AG09309 (cell line): ENCODE measurements at regions not wholly inside any gene's neighbourhood (a gene's known extent, or its start where the extent isn't known, plus 50 kb on each side); places are given as distances from the start of the nearest gene placed in this dataset.
"Not testable (repeated sequence)": the region's sequence is repeated elsewhere in the genome, so short reads cannot be mapped to it uniquely, and the experiment has no call there.

Source experiments
- DNase-seq: peaks from one replicate; pipeline ENCODE4 v3.0.0-alpha.2; 2010; ENCODE audit warnings: low read depth
- H3K4me3 ChIP-seq: 2 replicates; pipeline ENCODE4 v1.5.1; 2011; ENCODE audit warnings: mild to moderate bottlenecking, low read depth, low read length, moderate library complexity; ENCODE audit not compliant: control insufficient read depth
- CTCF ChIP-seq: IDR thresholded peaks from 2 replicates; pipeline ENCODE4 v1.5.1; 2011; ENCODE audit warnings: mild to moderate bottlenecking, low read depth, low read length, inconsistent platforms; ENCODE audit not compliant: insufficient read depth, control insufficient read depth; ENCODE audit errors: missing control alignments

DNA sequence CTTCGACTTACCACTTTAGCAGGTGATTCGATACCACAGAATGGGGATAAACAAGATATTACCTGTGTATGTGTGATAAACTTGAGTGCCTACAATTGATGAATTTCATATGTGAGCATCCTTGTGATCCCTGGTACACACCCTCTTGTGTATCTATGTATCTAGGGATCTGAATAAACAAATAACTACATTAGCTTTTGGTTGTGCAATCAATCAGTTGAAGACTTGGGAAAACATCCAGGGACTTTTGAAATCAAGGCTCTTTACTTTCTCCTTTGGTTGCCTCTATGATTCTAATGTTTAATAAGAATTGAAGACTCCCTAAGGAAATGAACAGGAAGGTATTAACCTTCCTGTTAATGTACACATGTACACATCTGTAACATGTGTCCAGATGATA lies 97.3 kb upstream of the DCC start:
- DNase-seq = no peak
- no peak for TF ChIP-seq CTCF
- H3K4me3 ChIP-seq = no peak overlapping the region

DNA sequence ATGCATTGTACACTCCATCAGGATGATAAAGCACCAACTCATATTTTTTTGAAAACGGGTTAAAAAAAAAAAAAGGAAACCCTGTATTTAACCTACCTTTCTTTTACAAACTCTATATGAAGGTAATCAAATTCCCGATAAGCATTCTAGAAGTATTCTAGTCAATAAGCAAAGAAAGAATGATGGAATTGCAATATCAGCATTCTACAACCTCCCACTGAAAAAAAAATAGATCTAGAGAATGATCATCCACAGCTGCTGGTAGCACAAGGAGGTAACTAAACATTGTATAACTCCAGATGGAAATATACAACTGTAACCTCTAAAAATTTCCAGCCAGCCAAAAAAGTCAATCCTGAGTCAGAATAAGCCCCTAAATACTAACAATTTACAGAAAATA lies 95.3 kb upstream of the DCC start:
- no peak overlapping the region for H3K4me3 ChIP-seq
- TF ChIP-seq CTCF = no peak
- DNase-seq = no peak

DNA sequence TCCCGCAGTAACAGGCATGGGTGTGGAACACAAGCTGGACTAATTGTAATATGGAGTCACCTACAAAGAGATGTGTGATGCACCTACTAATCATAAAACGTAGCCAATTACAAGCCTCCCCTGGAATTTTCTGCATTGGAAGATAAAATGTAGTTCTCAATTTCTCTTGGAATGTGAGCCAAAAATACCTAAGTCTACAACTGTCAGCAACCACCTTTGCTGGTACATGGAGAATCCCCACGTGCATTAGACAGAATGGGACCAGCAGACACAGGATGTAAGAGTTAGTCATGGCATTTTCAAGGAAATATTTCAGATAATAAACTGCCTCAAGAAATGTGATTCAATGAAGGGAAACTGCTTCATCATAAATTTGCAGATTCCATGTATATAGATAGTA lies 85.6 kb upstream of the DCC start:
- no peak overlapping the region for H3K4me3 ChIP-seq
- TF ChIP-seq CTCF = no peak
- DNase-seq = no peak

DNA sequence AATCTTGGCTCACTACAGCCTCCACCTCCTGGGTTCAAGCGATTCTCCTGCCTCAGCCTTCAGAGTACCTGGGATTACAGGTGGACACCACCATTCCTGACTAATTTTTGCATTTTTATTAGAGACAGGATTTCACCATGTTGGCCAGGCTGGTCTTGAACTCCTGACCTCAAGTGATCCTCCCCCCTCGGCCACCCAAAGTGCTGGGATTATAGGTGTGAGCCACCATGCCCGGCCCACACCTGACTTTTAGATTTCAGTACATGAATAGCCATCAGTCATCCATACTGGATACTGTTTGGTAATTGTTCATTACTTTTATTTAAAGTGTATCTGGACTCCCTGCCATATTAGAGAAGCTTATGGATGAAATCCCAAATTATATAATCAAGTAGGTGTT lies 82.6 kb upstream of the DCC start:
- H3K4me3 ChIP-seq, DNase-seq: not testable (repeated sequence)

- no peak overlapping the region for H3K4me3 ChIP-seq
These were observed 64.2 kb upstream of the DCC start for GRCh38 chr18:52275817-52276216.

DNA sequence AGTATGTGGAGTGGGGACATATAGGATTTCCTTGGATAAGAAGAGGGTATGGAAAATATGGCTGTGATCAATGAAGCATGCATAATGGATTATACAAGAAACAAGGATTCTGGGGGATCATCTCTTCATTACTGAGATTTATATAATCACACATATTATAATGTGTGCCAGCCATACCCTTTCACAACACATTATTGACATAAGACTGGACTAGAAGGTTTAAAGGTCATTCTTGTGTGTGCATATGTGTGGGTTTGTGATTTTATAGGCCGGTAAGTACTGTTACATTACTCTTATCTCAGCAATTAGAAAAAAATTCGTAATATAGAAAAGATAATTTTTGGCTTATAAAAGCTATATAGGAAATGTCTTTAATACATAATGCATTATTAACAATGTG lies 62.2 kb upstream of the DCC start:
- no peak for DNase-seq
- no peak for TF ChIP-seq CTCF
- no peak overlapping the region for H3K4me3 ChIP-seq

More at GRCh38 chr18:52275817-52276216, 64.2 kb upstream of the DCC start:
- DNase-seq = no peak
- TF ChIP-seq CTCF = no peak

- no peak for DNase-seq
- TF ChIP-seq CTCF = no peak
These were observed 61.8 kb upstream of the DCC start for GRCh38 chr18:52278191-52278590.

More at GRCh38 chr18:52278191-52278590, 61.8 kb upstream of the DCC start:
- H3K4me3 ChIP-seq = no peak overlapping the region
